WTC11 (cell line): ENCODE measurements at regions not wholly inside any gene's neighbourhood (a gene's known extent, or its start where the extent isn't known, plus 50 kb on each side); places are given as distances from the start of the nearest gene placed in this dataset.

Experiments
- FOXJ3 ChIP-seq: sonication (generic); formaldehyde crosslinking; IDR thresholded peaks from 2 replicates; pipeline ENCODE4 v1.9.0; 2021; ENCODE audit warnings: missing genetic modification reagents, mild to moderate bottlenecking, borderline replicate concordance
- TEAD4 ChIP-seq: sonication (generic); formaldehyde crosslinking; IDR thresholded peaks from 2 replicates; pipeline ENCODE4 v1.8.0; 2022; ENCODE audit warnings: mild to moderate bottlenecking, missing genetic modification reagents
- TF ChIP-seq, protein P1 (sequence below): fragments of 200-600 bp; IDR thresholded peaks from 2 replicates; pipeline ENCODE4 v1.8.0; 2022; ENCODE audit warnings: antibody characterized with exemption

DNA sequence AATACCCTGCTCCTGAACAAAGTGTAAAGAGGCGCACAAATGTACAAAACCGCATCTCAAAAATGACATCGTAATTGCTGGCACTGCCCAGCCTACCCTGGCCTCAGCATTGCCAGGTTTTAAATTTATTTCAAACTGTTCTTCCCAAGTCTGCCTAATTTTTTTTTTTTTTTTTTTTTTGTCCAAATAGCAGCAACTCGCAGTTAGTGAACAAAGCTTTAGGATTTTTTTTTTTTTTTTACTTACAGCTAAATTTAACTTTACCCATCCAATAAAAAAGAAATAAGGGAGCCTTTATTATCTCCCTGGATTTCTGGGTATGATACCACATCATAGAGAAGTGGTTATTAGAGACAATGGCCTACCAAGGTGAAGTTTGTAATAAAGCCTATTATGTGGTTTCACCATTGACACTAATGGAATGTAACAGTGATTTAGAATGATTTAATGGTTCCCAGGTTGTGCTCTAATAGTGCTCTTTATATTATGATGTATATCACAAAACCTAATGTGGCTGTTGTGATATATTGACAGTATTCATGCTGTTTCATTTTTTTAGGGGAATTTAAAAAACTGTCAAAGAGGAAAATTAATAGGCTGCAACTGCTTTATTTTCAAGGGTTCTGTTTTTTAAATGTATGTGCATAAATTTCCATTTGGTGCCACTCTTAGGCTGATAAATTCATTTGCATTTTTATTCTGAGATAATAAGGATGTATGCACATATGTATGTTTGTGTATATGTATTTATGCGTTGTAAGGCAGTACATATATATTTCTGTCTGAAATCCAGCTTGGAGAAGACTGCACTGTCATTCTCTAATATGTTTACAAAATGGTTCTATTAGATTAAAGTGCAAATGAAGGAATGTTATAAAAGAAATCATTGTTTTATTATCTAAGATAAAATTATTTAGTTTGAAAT is 309.0 kb downstream of the TFEC start:
- TF ChIP-seq, protein P1, sequence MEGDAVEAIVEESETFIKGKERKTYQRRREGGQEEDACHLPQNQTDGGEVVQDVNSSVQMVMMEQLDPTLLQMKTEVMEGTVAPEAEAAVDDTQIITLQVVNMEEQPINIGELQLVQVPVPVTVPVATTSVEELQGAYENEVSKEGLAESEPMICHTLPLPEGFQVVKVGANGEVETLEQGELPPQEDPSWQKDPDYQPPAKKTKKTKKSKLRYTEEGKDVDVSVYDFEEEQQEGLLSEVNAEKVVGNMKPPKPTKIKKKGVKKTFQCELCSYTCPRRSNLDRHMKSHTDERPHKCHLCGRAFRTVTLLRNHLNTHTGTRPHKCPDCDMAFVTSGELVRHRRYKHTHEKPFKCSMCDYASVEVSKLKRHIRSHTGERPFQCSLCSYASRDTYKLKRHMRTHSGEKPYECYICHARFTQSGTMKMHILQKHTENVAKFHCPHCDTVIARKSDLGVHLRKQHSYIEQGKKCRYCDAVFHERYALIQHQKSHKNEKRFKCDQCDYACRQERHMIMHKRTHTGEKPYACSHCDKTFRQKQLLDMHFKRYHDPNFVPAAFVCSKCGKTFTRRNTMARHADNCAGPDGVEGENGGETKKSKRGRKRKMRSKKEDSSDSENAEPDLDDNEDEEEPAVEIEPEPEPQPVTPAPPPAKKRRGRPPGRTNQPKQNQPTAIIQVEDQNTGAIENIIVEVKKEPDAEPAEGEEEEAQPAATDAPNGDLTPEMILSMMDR, result no peak
- TF ChIP-seq TEAD4 (no peak), FOXJ3 (no peak)
